ENCODE measurements at regions not wholly inside any gene's neighbourhood (a gene's known extent, or its start where the extent isn't known, plus 50 kb on each side); places are given as distances from the start of the nearest gene placed in this dataset.
"Not testable (repeated sequence)": the region's sequence is repeated elsewhere in the genome, so short reads cannot be mapped to it uniquely, and the experiment has no call there.

DNA sequence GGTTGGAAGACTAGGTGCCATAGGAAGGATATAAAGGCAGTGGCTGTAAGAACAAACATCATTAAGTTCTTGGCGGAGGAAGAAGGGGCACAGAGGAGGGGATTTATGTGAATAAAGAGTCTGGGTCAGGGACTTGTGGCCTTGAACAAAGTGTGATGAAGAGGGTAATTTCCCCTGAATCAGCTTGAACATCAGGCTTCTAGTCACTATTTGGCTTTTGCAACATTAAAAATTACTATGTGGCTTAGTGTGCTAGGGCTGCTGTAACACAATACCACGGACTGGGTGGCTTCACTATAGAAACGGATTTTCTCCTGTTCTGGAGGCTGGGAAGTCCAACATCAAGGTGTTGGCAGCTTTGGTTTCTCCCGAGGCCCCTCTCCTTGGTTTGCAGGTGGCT lies 70.5 kb upstream of the CNIH3 start:
- Histone ChIP-seq H3K27ac (no peak overlapping the region), H3K36me3 (no peaks in the 10 kb centered on the region), H3K27me3 (no peaks in the 10 kb centered on the region), H3K4me3 (no peak overlapping the region), H3K9me3 (no peaks in the 10 kb centered on the region), H3K4me1 (peaks cover 0 to 40% (median 15%) of the 10 kb centered on the region in 4 donors)
- no peak for DNase-seq (ENCODE audit: low spot score in 2 of 2)
- TF ChIP-seq CTCF (IDR thresholded peaks at IDR 0.05) (no peak), POLR2A (IDR thresholded peaks at IDR 0.05) (no peak), EP300 (IDR thresholded peaks at IDR 0.05) (no peak)
- WGBS, 2 donors = 86 to 90% methylated on average over 4 of the region's 4 CpGs

GRCh38 chr1:224548676-224549075 lies 67.4 kb upstream of the CNIH3 start:
- Histone ChIP-seq H3K27me3 (no peaks in the 10 kb centered on the region), H3K27ac (no peak overlapping the region), H3K4me3 (no peak overlapping the region), H3K4me1 (peaks cover 0 to 11% (median 0%) of the 10 kb centered on the region in 4 donors), H3K36me3 (no peaks in the 10 kb centered on the region), H3K9me3 (no peaks in the 10 kb centered on the region)
- no peak for TF ChIP-seq CTCF (IDR thresholded peaks at IDR 0.05)
- no peak for TF ChIP-seq EP300 (IDR thresholded peaks at IDR 0.05)
- 95 to 96% methylated on average over 4 of the region's 4 CpGs for WGBS, 2 donors
- no peak for DNase-seq (ENCODE audit: low spot score in 2 of 2)

DNA sequence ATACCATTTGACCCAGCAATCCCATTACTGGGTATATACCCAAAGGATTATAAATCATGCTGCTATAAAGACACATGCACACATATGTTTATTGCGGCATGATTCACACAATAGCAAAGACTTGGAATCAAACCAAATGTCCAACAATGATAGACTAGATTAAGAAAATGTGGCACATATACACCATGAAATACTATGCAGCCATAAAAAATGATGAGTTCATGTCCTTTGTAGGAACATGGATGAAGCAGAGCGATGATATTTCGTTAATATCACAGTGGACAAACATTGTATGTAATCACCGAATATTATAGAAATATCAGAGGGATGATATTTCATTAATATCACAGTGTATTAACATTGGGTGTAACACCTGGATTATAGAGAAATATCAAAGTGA lies 64.9 kb upstream of the CNIH3 start:
- not testable (repeated sequence) for H3K4me1 ChIP-seq; H3K36me3 ChIP-seq; H3K27ac ChIP-seq; DNase-seq (ENCODE audit: low spot score in 2 of 2); H3K4me3 ChIP-seq; H3K9me3 ChIP-seq; H3K27me3 ChIP-seq
- WGBS, 2 donors = 95 to 96% methylated on average over 4 of the region's 4 CpGs

DNA sequence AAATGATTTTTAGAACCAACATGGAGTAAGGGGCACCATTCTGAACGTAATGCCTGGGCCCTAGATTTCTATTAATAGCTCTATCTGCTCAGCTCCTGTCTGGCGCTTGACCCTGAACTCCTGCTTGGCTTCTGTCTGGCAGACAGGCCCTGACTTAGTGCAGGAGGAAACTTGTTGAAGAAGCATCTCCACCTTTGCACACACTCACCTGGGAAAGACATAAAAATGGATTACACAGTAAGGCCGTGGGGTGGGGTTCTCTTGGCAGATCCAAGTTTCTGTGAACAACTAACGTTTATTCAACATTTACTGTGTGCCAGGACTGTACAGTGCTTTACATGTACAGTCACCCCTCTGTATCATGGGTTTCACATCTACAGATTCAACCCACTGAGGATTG lies 62.1 kb upstream of the CNIH3 start:
- DNase-seq (ENCODE audit: low spot score in 2 of 2) = no peak
- no peak overlapping the region for H3K27ac ChIP-seq
- TF ChIP-seq EP300 (IDR thresholded peaks at IDR 0.05) = no peak
- TF ChIP-seq POLR2A (IDR thresholded peaks at IDR 0.05) = no peak
- TF ChIP-seq CTCF (IDR thresholded peaks at IDR 0.05) = no peak
- 67 to 70% methylated on average over 4 of the region's 4 CpGs for WGBS, 2 donors
- H3K4me3 ChIP-seq = no peak overlapping the region
- H3K4me1 ChIP-seq = no peaks in the 10 kb centered on the region
- no peaks in the 10 kb centered on the region for H3K27me3 ChIP-seq
- no peaks in the 10 kb centered on the region for H3K9me3 ChIP-seq
- no peaks in the 10 kb centered on the region for H3K36me3 ChIP-seq

- Histone ChIP-seq H3K36me3 (no peaks in the 10 kb centered on the region), H3K27me3 (no peaks in the 10 kb centered on the region), H3K4me1 (no peaks in the 10 kb centered on the region), H3K9me3 (no peaks in the 10 kb centered on the region), H3K27ac (no peak overlapping the region), H3K4me3 (no peak overlapping the region)
- no peak for DNase-seq (ENCODE audit: low spot score in 2 of 2)
- WGBS, 2 donors = 65 to 77% methylated on average over 4 of the region's 4 CpGs
- TF ChIP-seq POLR2A (IDR thresholded peaks at IDR 0.05) (no peak), CTCF (IDR thresholded peaks at IDR 0.05) (no peak), EP300 (IDR thresholded peaks at IDR 0.05) (no peak)
Measured at GRCh38 chr1:224554620-224555259, 61.4 kb upstream of the CNIH3 start.

DNA sequence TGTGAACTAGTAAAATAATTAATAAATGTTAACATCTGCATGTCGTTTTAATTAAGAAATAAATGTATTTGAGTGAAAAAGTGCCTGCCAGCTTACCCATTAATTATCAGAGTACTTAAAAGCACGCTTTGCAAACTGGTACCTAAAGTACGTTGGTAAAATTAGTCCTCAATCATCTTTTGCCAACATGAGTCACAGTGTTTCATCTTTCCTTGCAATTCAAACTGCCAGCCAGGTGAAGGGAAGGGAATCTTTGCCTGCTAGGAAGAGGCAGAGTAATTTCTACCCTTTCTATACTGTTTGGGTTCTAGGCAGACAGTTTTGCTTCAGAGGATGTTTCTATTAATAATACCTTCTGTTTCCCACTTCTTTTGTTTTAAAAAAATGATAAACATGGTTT lies 57.2 kb upstream of the CNIH3 start:
- Histone ChIP-seq H3K4me1 (no peaks in the 10 kb centered on the region), H3K4me3 (no peak overlapping the region), H3K27me3 (no peaks in the 10 kb centered on the region), H3K27ac (no peak overlapping the region), H3K9me3 (peaks cover 0 to 5% (median 0%) of the 10 kb centered on the region in 4 donors), H3K36me3 (no peaks in the 10 kb centered on the region)
- DNase-seq (ENCODE audit: low spot score in 2 of 2) = no peak
- WGBS, 2 donors = 66 to 78% methylated on average over 3 of the region's 3 CpGs
- TF ChIP-seq POLR2A (IDR thresholded peaks at IDR 0.05) (no peak), EP300 (IDR thresholded peaks at IDR 0.05) (no peak), CTCF (IDR thresholded peaks at IDR 0.05) (no peak)

All from tibial nerve (tissue), 4 donors.